HG03354 (cell line): ENCODE measurements at regions not wholly inside any gene's neighbourhood (a gene's known extent, or its start where the extent isn't known, plus 50 kb on each side); places are given as distances from the start of the nearest gene placed in this dataset.

ENCODE experiments used
- ATAC-seq: cut with Tn5 transposase; IDR thresholded peaks from one replicate; pipeline ENCODE4 v1.9.1; 2021; ENCODE audit warnings: mild to moderate bottlenecking; ENCODE audit not compliant: unreplicated experiment, poor library complexity, severe bottlenecking

GRCh38 chr14:96722736-96723135, 74.4 kb upstream of the VRK1 start:
- ATAC-seq: no peak

GRCh38 chr14:96723946-96724345, 73.2 kb upstream of the VRK1 start:
- no peak for ATAC-seq

- no peak for ATAC-seq
These were observed 72.0 kb upstream of the VRK1 start for GRCh38 chr14:96725232-96725631.

- ATAC-seq: no peak
These were observed 70.1 kb upstream of the VRK1 start for GRCh38 chr14:96727073-96727472.

- no peak for ATAC-seq
These were observed 69.7 kb upstream of the VRK1 start for GRCh38 chr14:96727491-96727890.

GRCh38 chr14:96727980-96728717, 69.0 kb upstream of the VRK1 start:
- ATAC-seq: no peak

GRCh38 chr14:96729889-96730288, 67.3 kb upstream of the VRK1 start:
- no peak for ATAC-seq

GRCh38 chr14:96730386-96730785, 66.8 kb upstream of the VRK1 start:
- no peak for ATAC-seq

GRCh38 chr14:96734076-96734622, 63.0 kb upstream of the VRK1 start:
- no peak for ATAC-seq

- no peak for ATAC-seq
These were observed 61.7 kb upstream of the VRK1 start for GRCh38 chr14:96735526-96735925.

GRCh38 chr14:96736439-96736838, 60.7 kb upstream of the VRK1 start:
- ATAC-seq: no peak

GRCh38 chr14:96737881-96738280, 59.3 kb upstream of the VRK1 start:
- ATAC-seq: no peak

GRCh38 chr14:96739200-96739910, 57.8 kb upstream of the VRK1 start:
- no peak for ATAC-seq

- peak; percentile 84 for ATAC-seq
These were observed 55.8 kb upstream of the VRK1 start for GRCh38 chr14:96741151-96741977.

GRCh38 chr14:96744262-96744661, 52.9 kb upstream of the VRK1 start:
- no peak for ATAC-seq

- ATAC-seq: no peak
These were observed 51.6 kb upstream of the VRK1 start for GRCh38 chr14:96745500-96746051.

GRCh38 chr14:96746101-96746500, 51.1 kb upstream of the VRK1 start:
- no peak for ATAC-seq

GRCh38 chr14:96747006-96747405, 50.2 kb upstream of the VRK1 start:
- no peak for ATAC-seq
